IPS-18a (cell line): ENCODE measurements at regions not wholly inside any gene's neighbourhood (a gene's known extent, or its start where the extent isn't known, plus 50 kb on each side); places are given as distances from the start of the nearest gene placed in this dataset.
"Not testable (repeated sequence)": the region's sequence is repeated elsewhere in the genome, so short reads cannot be mapped to it uniquely, and the experiment has no call there.

ENCODE experiments used
- H3K27ac ChIP-seq: one replicate; pipeline ENCODE4 v1.5.1; 2013; ENCODE audit warnings: low read length
- H3K27me3 ChIP-seq: one replicate; pipeline ENCODE4 v1.6.1; 2013; ENCODE audit warnings: mild to moderate bottlenecking, low read length; ENCODE audit not compliant: control insufficient read depth, insufficient read depth
- H3K36me3 ChIP-seq: one replicate; pipeline ENCODE4 v1.6.1; 2013; ENCODE audit warnings: low read depth, low read length; ENCODE audit not compliant: control insufficient read depth
- H3K4me1 ChIP-seq: one replicate; pipeline ENCODE4 v1.6.1; 2013; ENCODE audit warnings: low read depth, low read length; ENCODE audit not compliant: control insufficient read depth
- H3K4me3 ChIP-seq: one replicate; pipeline ENCODE4 v1.5.1; 2013; ENCODE audit warnings: low read length
- H3K9ac ChIP-seq: one replicate; pipeline ENCODE4 v1.6.1; 2013; ENCODE audit warnings: mild to moderate bottlenecking, low read length, moderate library complexity
- H3K9me3 ChIP-seq: one replicate; pipeline ENCODE4 v1.6.1; 2013; ENCODE audit warnings: low read depth, low read length; ENCODE audit not compliant: control insufficient read depth

DNA sequence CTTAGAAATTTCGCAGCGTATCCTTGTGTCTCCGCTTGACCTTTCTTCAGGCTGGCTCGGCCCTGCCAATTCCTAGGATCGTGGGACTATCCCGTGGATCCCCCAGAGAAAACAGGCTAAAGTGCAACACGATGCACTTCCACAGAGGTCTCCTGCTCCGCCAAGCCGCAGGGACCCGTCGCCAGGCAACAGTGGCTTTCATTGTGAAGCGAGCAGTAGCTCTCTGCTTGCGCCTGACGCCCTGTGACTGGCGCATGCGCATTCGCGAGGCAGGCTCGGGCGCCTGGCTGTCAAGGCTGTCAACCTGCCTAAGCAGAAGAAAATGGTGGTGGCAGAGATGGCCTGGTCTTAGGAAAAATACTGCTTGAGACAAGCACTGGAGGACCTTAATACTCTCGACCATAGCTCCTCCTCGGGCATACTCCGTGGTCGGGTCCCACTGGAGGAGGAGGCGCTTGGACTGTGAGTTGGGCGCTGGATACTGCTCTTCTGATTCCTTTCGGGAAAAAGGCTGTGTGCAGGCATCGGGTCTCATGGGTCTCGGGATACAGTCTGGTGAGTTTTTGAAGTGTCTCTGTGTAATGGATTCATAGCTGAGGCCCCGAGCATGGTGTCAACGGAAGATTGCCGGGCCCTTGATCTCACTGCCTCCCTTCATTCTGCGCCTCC, 2336.1 kb downstream of the TP53TG3F start:
- no peak overlapping the region for H3K9ac ChIP-seq
- H3K36me3 ChIP-seq: no peaks in the 10 kb centered on the region
- no peak overlapping the region for H3K4me3 ChIP-seq
- peaks cover 95% of the 10 kb centered on the region for H3K9me3 ChIP-seq
- no peaks in the 10 kb centered on the region for H3K4me1 ChIP-seq
- H3K27me3 ChIP-seq: no peaks in the 10 kb centered on the region
- no peak overlapping the region for H3K27ac ChIP-seq

DNA sequence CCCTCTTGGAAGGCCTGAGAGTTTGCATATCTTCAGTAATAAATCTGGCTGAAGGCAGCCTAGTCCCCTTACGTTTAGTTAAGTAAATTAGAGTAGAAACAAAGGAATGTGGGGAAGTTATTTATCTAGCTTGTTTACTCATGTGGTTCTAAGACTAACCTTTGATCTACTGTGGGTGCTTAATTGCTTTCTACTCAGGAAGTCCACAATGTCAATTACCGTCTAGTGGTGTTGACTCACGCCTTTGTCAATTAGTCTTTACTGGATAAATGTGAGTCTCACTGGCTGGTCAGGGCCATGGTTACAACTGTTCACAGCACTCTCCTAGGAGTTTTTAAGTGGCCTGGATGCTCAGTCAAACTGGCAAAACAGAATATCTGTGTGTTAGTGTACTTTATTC, 2338.4 kb downstream of the TP53TG3F start:
- Histone ChIP-seq H3K36me3 (no peaks in the 10 kb centered on the region), H3K9me3 (peaks cover 84% of the 10 kb centered on the region), H3K4me3 (no peak overlapping the region), H3K4me1 (no peaks in the 10 kb centered on the region), H3K9ac (no peak overlapping the region), H3K27me3 (no peaks in the 10 kb centered on the region), H3K27ac (no peak overlapping the region)

DNA sequence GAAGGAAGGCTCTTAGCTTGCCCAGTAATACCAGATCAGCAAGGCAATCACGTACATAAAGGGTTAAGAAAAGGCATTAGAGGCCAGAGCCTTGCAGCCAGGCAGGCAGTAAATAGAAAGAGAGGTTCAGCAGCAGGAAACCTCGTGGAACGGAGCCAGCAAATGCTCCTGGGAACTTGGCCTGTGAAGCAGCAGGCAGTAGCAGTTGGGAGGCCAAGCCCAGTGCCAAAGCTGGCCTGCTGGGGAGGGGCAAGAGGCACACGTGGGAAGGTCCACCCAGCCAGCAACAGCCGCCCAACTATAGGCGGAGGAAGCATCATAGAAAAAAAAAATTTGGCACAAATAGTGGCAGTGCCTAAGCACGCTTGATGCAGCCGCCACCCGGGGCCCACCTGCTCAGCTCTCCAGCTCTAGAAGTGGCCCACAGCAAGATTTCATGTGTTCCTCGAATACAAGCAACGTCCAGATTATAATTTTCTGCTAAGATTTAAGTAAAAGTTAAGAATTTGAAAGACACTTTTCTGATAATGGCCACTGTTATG, 2339.5 kb downstream of the TP53TG3F start:
- Histone ChIP-seq H3K9ac (no peak overlapping the region), H3K9me3 (peaks cover 83% of the 10 kb centered on the region), H3K4me3 (no peak overlapping the region), H3K36me3 (no peaks in the 10 kb centered on the region), H3K4me1 (no peaks in the 10 kb centered on the region), H3K27me3 (no peaks in the 10 kb centered on the region), H3K27ac (no peak overlapping the region)

DNA sequence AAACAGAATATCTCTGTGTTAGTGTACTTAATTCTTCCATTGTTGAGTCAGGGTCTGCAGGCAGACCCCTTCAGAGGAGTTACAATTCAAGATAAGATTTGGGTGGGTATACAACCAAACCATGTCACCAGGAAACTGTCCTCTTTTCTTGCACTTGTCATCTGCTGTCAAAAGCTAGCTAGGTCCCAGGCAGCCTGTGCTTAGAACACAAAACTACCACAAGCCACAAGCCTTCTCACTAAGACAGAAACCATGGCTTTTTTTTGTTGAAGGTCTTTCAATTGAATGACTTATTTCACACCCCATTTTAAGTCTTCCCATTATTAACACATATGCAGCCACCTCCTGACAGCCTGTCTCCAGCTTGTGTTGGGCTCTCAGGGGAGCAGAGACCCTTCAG, 2345.1 kb downstream of the TP53TG3F start:
- H3K27ac ChIP-seq, H3K36me3 ChIP-seq, H3K4me3 ChIP-seq, H3K27me3 ChIP-seq, H3K9ac ChIP-seq, H3K4me1 ChIP-seq: not testable (repeated sequence)
- H3K9me3 ChIP-seq: peaks cover 63% of the 10 kb centered on the region

DNA sequence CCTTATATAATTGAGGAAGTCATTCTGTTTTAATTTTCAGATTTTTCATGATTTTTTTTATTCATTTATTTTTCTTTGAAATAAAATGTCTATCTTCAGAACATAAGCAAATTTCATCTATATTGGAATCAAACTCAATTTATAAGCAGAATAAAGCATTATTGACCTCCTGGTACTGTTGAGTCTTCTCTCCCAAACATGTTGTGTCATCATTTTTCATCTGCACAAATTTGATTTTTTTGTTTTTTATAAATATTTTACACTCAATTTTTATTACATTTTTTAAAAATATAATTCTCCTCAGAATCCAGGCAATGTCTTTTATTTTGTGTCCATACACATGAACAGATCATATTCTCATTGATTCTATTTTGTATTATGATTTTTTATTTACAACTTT, 2363.9 kb downstream of the TP53TG3F start:
- no peaks in the 10 kb centered on the region for H3K36me3 ChIP-seq
- peaks cover 47% of the 10 kb centered on the region for H3K9me3 ChIP-seq
- no peaks in the 10 kb centered on the region for H3K27me3 ChIP-seq
- H3K27ac ChIP-seq: no peak overlapping the region
- H3K4me1 ChIP-seq: no peaks in the 10 kb centered on the region
- H3K9ac ChIP-seq: no peak overlapping the region
- H3K4me3 ChIP-seq: no peak overlapping the region

DNA sequence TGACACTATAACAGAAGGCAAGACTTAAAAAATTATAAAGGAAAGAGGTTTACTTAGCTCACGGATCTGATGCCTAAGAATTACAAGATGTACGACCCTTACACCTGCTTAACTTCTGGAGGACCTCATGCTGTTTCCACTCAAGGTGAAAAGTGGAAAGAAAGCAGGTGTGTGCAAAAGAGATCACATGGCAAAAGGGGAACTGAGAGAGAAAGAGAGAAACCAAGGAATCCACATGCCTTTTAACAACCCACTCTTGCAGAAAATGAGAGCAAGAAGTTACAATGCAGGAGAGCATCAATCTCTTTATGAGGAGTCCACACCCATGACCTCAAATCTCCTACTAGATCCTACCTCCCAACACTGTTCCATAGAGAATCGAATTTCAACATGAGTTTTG, 2382.2 kb downstream of the TP53TG3F start:
- Histone ChIP-seq H3K27me3 (no peaks in the 10 kb centered on the region), H3K36me3 (no peaks in the 10 kb centered on the region), H3K9ac (no peak overlapping the region), H3K4me3 (no peak overlapping the region), H3K4me1 (no peaks in the 10 kb centered on the region), H3K27ac (no peak overlapping the region), H3K9me3 (peaks cover 78% of the 10 kb centered on the region)

DNA sequence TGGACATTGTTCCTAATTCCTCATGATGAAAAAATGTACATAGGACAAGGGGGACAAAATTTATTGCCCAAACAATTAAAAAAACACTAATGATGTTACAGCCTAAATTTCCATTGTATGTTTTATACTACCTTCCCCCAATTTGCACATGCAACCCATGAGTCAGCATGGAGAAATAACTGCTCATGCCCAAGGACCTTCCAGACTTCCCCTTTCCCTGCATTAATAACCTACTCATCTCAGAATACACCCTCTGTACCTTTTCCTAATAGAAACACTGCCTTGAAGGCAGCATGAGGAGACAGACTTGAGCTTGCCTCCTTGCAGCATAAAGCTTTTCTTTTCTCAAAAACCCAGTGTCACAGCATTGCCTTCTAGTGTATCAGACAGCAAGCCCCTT, 2402.8 kb downstream of the TP53TG3F start:
- H3K4me3 ChIP-seq: no peak overlapping the region
- peaks cover 79% of the 10 kb centered on the region for H3K9me3 ChIP-seq
- H3K27ac ChIP-seq: no peak overlapping the region
- H3K9ac ChIP-seq: no peak overlapping the region
- no peaks in the 10 kb centered on the region for H3K36me3 ChIP-seq
- no peaks in the 10 kb centered on the region for H3K4me1 ChIP-seq
- H3K27me3 ChIP-seq: no peaks in the 10 kb centered on the region

DNA sequence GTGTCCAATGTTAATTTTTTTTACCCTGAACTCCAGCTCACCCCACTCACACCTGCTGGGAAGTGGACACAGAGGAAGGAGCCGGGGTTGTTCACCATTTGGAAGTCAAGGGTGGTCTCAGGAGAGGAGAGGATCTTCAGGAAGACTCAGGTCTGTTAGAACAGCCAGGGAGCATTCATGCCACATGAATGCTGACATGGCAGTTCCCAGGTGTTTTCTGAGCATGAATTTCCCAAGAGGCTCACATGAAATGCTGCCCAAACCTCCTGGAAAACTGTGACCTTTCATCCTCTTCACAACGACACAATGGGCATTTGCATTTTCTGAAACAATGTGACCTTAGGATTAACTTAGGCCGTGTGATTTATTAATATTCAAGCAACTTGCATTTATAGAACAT, 2409.2 kb downstream of the TP53TG3F start:
- Histone ChIP-seq H3K9me3 (peaks cover 83% of the 10 kb centered on the region), H3K4me1 (no peaks in the 10 kb centered on the region), H3K9ac (no peak overlapping the region), H3K27ac (no peak overlapping the region), H3K4me3 (no peak overlapping the region), H3K27me3 (no peaks in the 10 kb centered on the region), H3K36me3 (no peaks in the 10 kb centered on the region)

DNA sequence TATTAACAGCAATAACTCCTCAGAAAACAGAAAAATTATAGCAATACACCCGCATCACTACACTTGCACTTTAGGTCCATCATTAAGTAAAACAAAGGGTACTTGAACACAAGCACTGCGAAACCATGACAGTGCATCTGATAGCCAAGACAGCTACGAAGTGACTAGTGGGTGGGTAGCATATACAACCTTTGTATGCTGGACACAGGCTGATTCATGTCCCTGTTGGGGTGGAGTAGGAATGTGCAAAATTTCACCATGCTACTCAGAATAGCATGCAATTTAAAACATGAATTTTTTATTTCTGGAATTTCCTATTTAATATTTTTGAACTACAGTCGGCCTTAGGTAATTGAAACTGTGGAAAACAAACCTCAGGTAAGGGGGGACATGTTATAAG, 2414.1 kb downstream of the TP53TG3F start:
- Histone ChIP-seq H3K9ac (no peak overlapping the region), H3K27me3 (no peaks in the 10 kb centered on the region), H3K4me1 (no peaks in the 10 kb centered on the region), H3K27ac (no peak overlapping the region), H3K9me3 (peaks cover 75% of the 10 kb centered on the region), H3K36me3 (no peaks in the 10 kb centered on the region), H3K4me3 (no peak overlapping the region)

DNA sequence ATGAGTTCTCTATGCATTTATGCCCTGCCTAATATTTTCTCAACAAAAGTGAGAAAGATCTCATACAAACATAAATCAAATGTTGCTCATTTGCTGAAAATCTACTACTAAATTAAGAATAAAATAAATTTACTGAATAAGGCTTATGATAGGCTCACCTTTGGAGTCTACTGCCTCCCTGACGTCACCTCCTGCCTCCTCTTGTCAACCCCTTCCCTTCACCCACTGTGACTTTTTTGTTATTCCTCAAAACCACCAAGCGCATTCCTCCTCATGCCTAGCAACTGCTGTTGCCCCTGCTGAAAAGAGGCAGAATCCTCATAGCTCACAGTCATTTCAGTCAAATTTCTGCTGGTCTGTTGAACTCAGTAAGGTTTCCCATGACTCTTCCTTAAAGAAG, 2422.2 kb downstream of the TP53TG3F start:
- Histone ChIP-seq H3K27ac (no peak overlapping the region), H3K9ac (no peak overlapping the region), H3K4me1 (no peaks in the 10 kb centered on the region), H3K4me3 (no peak overlapping the region), H3K36me3 (no peaks in the 10 kb centered on the region), H3K27me3 (no peaks in the 10 kb centered on the region), H3K9me3 (peaks cover 71% of the 10 kb centered on the region)

DNA sequence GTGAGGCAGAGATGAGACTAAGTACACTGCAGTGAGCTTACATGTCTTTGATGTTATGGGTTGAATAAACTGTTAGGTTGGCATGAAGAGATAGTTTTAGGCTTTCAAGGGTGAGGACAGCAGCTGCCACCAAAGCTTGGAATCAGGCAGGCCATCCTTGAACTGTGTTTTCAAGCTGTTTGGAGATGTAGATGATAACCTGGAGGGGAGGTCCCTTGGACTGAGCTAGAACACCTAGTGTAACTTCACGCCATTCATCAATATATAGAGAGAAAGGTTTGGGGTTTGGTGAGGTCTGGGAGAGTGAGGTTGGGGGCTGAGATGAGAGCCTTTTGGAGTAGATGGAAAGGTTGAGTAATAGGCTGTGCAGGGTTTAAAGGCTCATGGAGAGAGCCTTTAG, 2447.0 kb downstream of the TP53TG3F start:
- H3K27me3 ChIP-seq: no peaks in the 10 kb centered on the region
- H3K27ac ChIP-seq: no peak overlapping the region
- H3K9me3 ChIP-seq: peaks cover 91% of the 10 kb centered on the region
- no peaks in the 10 kb centered on the region for H3K4me1 ChIP-seq
- H3K36me3 ChIP-seq: no peaks in the 10 kb centered on the region
- no peak overlapping the region for H3K4me3 ChIP-seq
- H3K9ac ChIP-seq: no peak overlapping the region

DNA sequence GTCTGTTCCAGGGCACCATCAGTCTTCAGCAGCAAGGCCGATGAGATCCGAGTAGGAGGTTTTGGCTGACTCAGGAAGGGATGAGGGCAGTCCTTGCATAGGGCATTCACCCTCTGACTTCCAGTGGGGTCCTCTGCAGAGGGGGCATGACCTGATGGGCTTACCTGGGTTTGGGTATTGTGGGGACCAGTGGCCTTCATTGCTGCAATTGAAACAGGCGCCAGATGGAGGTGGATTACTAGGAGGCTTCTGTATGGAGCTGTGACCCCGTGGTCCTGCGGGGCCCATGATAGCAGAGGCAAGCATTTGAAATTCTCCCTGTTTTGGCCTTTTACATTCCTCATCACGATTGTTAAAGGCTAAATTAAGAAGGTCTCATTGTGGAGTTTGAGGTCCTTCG, 2448.7 kb downstream of the TP53TG3F start:
- Histone ChIP-seq H3K36me3 (no peaks in the 10 kb centered on the region), H3K27ac (no peak overlapping the region), H3K9ac (no peak overlapping the region), H3K4me3 (no peak overlapping the region), H3K9me3 (peaks cover 91% of the 10 kb centered on the region), H3K4me1 (no peaks in the 10 kb centered on the region), H3K27me3 (no peaks in the 10 kb centered on the region)
